ENCODE measurements at regions not wholly inside any gene's neighbourhood (a gene's known extent, or its start where the extent isn't known, plus 50 kb on each side); places are given as distances from the start of the nearest gene placed in this dataset.

DNA sequence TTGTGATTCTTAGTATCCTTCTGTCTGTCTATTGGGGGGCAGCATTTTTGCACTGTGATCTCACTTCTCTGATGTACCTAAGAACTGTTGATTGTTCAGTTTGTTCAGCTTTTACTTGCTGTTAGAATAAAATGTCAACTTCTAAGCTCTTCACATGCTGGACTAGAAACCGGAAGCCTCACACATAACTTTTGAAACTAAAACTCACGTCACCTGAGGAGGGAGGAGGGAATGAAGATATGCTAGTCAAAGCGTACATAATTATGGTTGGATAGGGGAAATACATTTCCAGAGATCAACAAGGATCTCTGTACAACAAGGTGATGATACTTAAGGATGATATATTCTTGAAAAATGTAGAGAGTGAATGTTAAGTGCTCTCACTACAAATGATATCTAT is 609.7 kb downstream of the INHBA start:
- TF ChIP-seq GATA3 (IDR thresholded peaks at IDR 0.05; ENCODE audit: low read depth, low read length) (no peak), GATA2 (IDR thresholded peaks at IDR 0.05; ENCODE audit: low read depth, low read length) (no peak)
